ENCODE measurements at regions not wholly inside any gene's neighbourhood (a gene's known extent, or its start where the extent isn't known, plus 50 kb on each side); places are given as distances from the start of the nearest gene placed in this dataset.
"Not testable (repeated sequence)": the region's sequence is repeated elsewhere in the genome, so short reads cannot be mapped to it uniquely, and the experiment has no call there.

DNA sequence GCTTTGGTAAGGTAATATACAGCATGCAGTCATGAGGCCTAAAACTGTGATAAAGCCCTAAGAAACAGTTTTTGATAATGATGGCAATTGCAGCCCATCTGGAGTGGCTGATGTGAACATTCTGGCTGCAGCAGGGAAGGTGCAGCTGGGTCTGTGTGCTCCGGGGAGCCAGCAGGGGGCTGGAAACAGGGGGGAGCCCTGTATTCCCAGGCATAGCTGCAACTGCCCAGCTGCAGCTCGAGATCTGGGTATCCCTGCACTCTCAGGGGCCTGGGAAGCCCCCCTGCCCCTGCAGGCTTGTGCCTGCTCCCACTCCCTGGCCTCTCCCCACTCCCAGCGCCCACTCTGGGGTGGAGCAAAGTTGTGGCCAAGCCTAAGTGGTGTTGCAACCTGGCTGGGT, 95.6 kb downstream of the RRAGB start:
- H3K4me1 ChIP-seq (ENCODE audit: insufficient read depth, low read length) = no peaks in the 10 kb centered on the region
- H3K9me3 ChIP-seq (ENCODE audit: control insufficient read depth, insufficient read depth, low read length) = no peaks in the 10 kb centered on the region
- H3K36me3 ChIP-seq (ENCODE audit: insufficient read depth, low read length) = no peaks in the 10 kb centered on the region
- no peak overlapping the region for H3K9ac ChIP-seq (ENCODE audit: low read depth, low read length)

DNA sequence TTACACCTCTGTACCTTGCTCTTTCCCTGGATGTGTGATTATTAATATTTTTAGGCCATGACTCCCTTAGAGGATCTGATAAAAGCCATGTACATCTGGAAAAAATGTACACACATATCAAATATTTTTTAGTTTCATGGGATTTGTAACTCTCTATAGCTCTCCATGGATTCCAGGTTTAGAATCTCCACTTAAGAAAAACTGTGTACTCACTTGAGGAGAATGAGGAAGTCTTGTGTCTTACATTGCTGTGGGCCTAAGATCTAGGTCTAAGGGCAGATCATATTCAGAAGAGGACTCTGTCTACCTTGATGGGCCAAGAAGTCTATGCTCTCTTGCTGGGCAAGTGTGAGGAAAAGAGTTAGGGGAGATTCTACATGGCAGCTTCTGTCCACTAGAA, 98.0 kb downstream of the RRAGB start:
- Histone ChIP-seq H3K9me3 (ENCODE audit: control insufficient read depth, insufficient read depth, low read length) (no peaks in the 10 kb centered on the region), H3K4me1 (ENCODE audit: insufficient read depth, low read length) (peaks cover 12% of the 10 kb centered on the region), H3K36me3 (ENCODE audit: insufficient read depth, low read length) (no peaks in the 10 kb centered on the region), H3K9ac (ENCODE audit: low read depth, low read length) (no peak overlapping the region)

GRCh38 chrX:55816023-55816422, 98.5 kb downstream of the RRAGB start:
- Histone ChIP-seq H3K9ac (ENCODE audit: low read depth, low read length) (no peak overlapping the region), H3K36me3 (ENCODE audit: insufficient read depth, low read length) (no peaks in the 10 kb centered on the region), H3K4me1 (ENCODE audit: insufficient read depth, low read length) (peaks cover 12% of the 10 kb centered on the region), H3K9me3 (ENCODE audit: control insufficient read depth, insufficient read depth, low read length) (no peaks in the 10 kb centered on the region)

DNA sequence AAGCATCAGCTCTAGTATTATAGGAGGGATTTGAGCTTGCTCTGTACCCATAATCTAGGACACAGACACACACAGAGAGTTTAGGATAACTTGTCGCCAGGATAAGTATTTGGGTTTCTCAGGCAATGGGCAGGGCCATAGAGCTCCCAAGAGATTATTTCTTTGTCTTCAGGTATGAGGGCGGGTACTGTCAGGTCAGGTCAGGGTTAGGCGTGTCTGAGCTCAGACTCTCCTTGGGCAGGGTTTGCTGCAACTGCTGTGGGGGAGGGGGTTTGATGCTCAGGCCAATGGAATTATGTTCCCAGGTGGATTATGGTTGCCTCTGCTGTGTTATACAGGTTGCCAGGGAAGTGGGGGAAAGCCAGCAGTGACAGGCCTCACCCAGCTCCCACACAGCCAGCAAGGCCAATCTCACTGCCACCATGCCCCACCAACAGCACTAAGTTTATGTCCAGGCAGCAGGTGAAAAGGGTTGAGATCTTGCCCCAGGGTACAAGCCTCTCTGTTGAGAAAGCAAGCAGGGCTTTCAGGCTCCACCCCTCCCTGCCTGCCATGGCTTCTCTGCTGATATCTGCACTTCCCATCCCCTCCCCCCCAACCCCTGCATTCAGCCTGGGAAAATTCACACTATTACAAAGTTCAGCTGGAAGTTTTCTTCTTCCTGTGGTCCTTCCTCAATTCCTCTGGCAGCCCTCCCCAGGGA, 101.3 kb downstream of the RRAGB start:
- no peak overlapping the region for H3K9ac ChIP-seq (ENCODE audit: low read depth, low read length)
- no peaks in the 10 kb centered on the region for H3K9me3 ChIP-seq (ENCODE audit: control insufficient read depth, insufficient read depth, low read length)
- H3K4me1 ChIP-seq (ENCODE audit: insufficient read depth, low read length) = peaks cover 12% of the 10 kb centered on the region
- H3K36me3 ChIP-seq (ENCODE audit: insufficient read depth, low read length) = no peaks in the 10 kb centered on the region

- Histone ChIP-seq H3K9me3 (ENCODE audit: control insufficient read depth, insufficient read depth, low read length) (no peaks in the 10 kb centered on the region), H3K9ac (ENCODE audit: low read depth, low read length) (no peak overlapping the region), H3K4me1 (ENCODE audit: insufficient read depth, low read length) (no peaks in the 10 kb centered on the region), H3K36me3 (ENCODE audit: insufficient read depth, low read length) (no peaks in the 10 kb centered on the region)
These were observed 121.9 kb downstream of the RRAGB start for GRCh38 chrX:55839485-55839884.

DNA sequence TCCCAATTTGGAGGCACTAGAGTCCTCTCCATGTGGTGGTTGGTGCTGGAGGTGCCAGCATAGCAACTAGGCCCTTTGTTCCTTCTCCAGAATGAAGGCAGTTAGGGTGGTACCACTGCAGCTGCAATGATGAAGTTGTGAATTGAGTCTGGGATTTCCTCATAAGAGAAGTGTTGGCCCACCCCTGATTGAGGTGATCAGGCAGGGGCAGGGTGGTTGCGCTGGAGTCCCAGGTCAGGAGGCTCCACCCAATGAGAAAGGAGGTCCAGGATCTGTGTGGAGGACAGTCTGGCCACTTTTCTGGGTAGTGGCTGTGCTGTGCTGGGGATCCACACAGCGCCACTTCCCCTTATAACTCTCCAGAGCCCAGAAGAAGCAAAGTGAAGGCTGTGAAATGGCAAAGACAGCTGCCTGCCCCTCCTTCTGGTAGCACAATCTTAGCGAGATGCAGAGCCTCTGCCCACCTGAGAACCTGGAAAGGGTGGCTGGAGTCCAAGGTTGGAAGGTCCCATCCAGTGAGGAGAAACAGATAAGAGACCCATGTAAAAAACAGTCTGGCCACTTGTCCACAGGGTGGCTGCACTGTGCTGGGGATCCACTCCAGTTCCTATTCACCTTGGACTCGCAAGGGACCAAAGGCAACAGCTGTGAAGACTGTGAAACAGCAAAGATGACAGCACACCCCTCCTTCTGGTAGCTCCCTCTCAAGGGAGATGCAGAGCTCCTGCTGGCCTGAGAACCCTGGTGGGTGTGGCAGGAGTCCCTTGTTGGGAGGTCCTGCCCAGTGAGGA, 124.6 kb downstream of the RRAGB start:
- Histone ChIP-seq H3K9ac (ENCODE audit: low read depth, low read length) (no peak overlapping the region), H3K36me3 (ENCODE audit: insufficient read depth, low read length) (no peaks in the 10 kb centered on the region), H3K4me1 (ENCODE audit: insufficient read depth, low read length) (no peaks in the 10 kb centered on the region), H3K9me3 (ENCODE audit: control insufficient read depth, insufficient read depth, low read length) (no peaks in the 10 kb centered on the region)

- not testable (repeated sequence) for H3K36me3 ChIP-seq (ENCODE audit: insufficient read depth, low read length); H3K9ac ChIP-seq (ENCODE audit: low read depth, low read length); H3K4me1 ChIP-seq (ENCODE audit: insufficient read depth, low read length); H3K9me3 ChIP-seq (ENCODE audit: control insufficient read depth, insufficient read depth, low read length)
These were observed 149.2 kb downstream of the RRAGB start for GRCh38 chrX:55866779-55867178.

DNA sequence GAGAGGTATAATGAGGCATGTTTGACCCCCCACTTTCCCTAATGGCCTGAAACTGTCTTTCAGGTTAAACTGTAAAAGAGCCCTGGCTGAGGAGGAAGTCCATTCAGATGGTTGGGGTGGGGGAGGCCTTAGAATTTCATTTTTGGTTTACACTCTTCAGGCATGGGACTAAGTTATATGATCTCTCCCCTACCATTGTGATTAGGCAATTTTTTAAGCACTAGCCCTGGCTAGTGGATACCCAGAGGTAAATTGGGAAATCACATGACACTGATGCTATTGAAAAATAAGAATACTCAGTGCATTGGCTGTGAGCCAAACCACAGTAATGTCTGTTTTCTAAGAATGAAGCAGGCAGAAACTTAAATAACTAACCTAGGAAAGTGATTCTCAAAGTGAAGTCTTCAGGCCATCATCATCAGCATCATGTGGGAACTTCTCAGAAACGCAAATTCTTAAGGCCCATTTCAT, 149.7 kb downstream of the RRAGB start:
- Histone ChIP-seq H3K4me1 (ENCODE audit: insufficient read depth, low read length) (no peaks in the 10 kb centered on the region; the same call in 1 of the 2 replicates), H3K36me3 (ENCODE audit: insufficient read depth, low read length) (no peaks in the 10 kb centered on the region), H3K9ac (ENCODE audit: low read depth, low read length) (no peak overlapping the region), H3K9me3 (ENCODE audit: control insufficient read depth, insufficient read depth, low read length) (no peaks in the 10 kb centered on the region)

GRCh38 chrX:55867708-55868107, 150.2 kb downstream of the RRAGB start:
- H3K9ac ChIP-seq (ENCODE audit: low read depth, low read length) = no peak overlapping the region
- H3K4me1 ChIP-seq (ENCODE audit: insufficient read depth, low read length) = no peaks in the 10 kb centered on the region; the same call in 1 of the 2 replicates

GRCh38 chrX:55874807-55875206, 157.3 kb downstream of the RRAGB start:
- Histone ChIP-seq H3K9me3 (ENCODE audit: control insufficient read depth, insufficient read depth, low read length) (no peaks in the 10 kb centered on the region), H3K9ac (ENCODE audit: low read depth, low read length) (no peak overlapping the region), H3K36me3 (ENCODE audit: insufficient read depth, low read length) (no peaks in the 10 kb centered on the region), H3K4me1 (ENCODE audit: insufficient read depth, low read length) (no peaks in the 10 kb centered on the region)

More at GRCh38 chrX:55867708-55868107, 150.2 kb downstream of the RRAGB start:
- H3K36me3 ChIP-seq (ENCODE audit: insufficient read depth, low read length) = no peaks in the 10 kb centered on the region
- H3K9me3 ChIP-seq (ENCODE audit: control insufficient read depth, insufficient read depth, low read length) = no peaks in the 10 kb centered on the region

DNA sequence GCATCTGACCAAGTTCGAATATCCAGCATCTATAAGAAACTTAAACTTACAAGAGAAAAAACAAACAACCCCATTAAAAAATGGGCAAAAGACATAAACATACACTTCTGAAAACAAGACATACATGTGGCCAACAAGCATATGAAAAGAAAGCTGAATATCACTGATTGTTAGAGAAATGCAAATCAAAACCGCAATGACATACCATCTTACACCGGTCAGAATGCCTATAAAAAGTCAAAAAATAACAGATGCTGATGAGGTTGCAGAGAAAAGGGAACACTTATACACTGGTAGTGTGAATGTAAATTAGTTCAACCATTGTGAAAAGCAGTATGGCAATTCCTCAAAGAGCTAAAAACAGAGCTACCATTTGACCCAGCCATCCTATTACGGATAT, 166.0 kb downstream of the RRAGB start:
- H3K36me3 ChIP-seq (ENCODE audit: insufficient read depth, low read length); H3K9me3 ChIP-seq (ENCODE audit: control insufficient read depth, insufficient read depth, low read length); H3K4me1 ChIP-seq (ENCODE audit: insufficient read depth, low read length); H3K9ac ChIP-seq (ENCODE audit: low read depth, low read length): not testable (repeated sequence)

DNA sequence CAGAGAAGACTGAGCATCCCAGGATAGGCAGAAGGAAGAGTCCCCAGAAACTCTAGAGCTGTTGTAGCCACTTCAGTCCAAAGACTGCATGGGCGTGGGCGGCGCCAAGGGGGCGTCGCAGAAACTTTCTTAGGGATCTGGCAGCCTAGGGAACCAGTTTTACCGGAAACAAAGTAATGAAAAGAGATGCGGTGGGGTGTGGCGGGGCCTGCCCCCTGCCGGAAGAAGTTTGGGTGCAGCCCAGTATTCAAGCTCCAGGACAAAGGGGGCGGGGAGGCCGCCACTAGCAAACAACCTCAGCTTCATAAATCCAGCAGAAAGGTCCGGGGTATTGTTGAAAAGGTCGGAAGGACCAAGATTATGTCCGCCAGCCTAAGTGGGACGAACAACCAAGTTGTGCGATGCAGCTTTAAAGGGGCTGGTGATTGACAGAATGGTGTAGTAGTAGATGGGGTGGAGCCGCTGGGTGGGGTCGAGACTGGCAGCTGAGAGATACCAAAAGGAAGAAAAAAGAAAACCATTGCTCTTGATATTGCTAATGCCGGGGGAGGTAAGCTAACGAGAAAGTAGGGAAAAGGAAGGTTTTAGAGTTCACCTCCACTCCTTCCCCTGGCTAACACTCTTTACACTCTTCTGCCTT, 190.5 kb downstream of the RRAGB start:
- H3K9me3 ChIP-seq (ENCODE audit: control insufficient read depth, insufficient read depth, low read length) = no peaks in the 10 kb centered on the region
- no peaks in the 10 kb centered on the region for H3K36me3 ChIP-seq (ENCODE audit: insufficient read depth, low read length)
- peaks cover 9% of the 10 kb centered on the region; the same call in 1 of the 2 replicates for H3K4me1 ChIP-seq (ENCODE audit: insufficient read depth, low read length)
- peak overlapping the region; percentile 95; the same call in 1 of the 2 replicates for H3K9ac ChIP-seq (ENCODE audit: low read depth, low read length)

- Histone ChIP-seq H3K9me3 (ENCODE audit: control insufficient read depth, insufficient read depth, low read length) (no peaks in the 10 kb centered on the region), H3K4me1 (ENCODE audit: insufficient read depth, low read length) (peaks cover 9% of the 10 kb centered on the region; the same call in 1 of the 2 replicates), H3K36me3 (ENCODE audit: insufficient read depth, low read length) (no peaks in the 10 kb centered on the region), H3K9ac (ENCODE audit: low read depth, low read length) (peak overlapping the region; percentile 95)
These were observed 191.2 kb downstream of the RRAGB start for GRCh38 chrX:55908661-55909212.

- Histone ChIP-seq H3K9me3 (ENCODE audit: control insufficient read depth, insufficient read depth, low read length) (peaks cover 3% of the 10 kb centered on the region), H3K36me3 (ENCODE audit: insufficient read depth, low read length) (no peaks in the 10 kb centered on the region), H3K9ac (ENCODE audit: low read depth, low read length) (no peak overlapping the region), H3K4me1 (ENCODE audit: insufficient read depth, low read length) (no peaks in the 10 kb centered on the region)
These were observed 202.0 kb downstream of the RRAGB start for GRCh38 chrX:55919367-55920221.

Measured in ES-I3 (cell line).